H9 (cell line): ENCODE measurements at regions not wholly inside any gene's neighbourhood (a gene's known extent, or its start where the extent isn't known, plus 50 kb on each side); places are given as distances from the start of the nearest gene placed in this dataset.

Source experiments
- DNase-seq: peaks from one replicate; pipeline ENCODE4 v3.0.0-alpha.2; 2017
- H2AFZ ChIP-seq: one replicate; pipeline ENCODE4 v1.6.1; 2013; ENCODE audit warnings: mild to moderate bottlenecking, low read length, control low read depth, moderate library complexity
- H2AK5ac ChIP-seq: 2 replicates; pipeline ENCODE4 v1.6.1; 2013; ENCODE audit warnings: low read length, control low read depth, mixed read lengths; ENCODE audit not compliant: insufficient read length
- H2BK120ac ChIP-seq: one replicate; pipeline ENCODE4 v1.6.1; 2013; ENCODE audit warnings: low read depth, mild to moderate bottlenecking, low read length, control low read depth, inconsistent platforms; ENCODE audit not compliant: poor library complexity, severe bottlenecking
- H2BK12ac ChIP-seq: 2 replicates; pipeline ENCODE4 v1.6.1; 2013; ENCODE audit warnings: low read length, control low read depth, mixed read lengths, low read depth; ENCODE audit not compliant: insufficient read length
- H2BK15ac ChIP-seq: 2 replicates; pipeline ENCODE4 v1.6.1; 2013; ENCODE audit warnings: low read depth, low read length, control low read depth
- H2BK20ac ChIP-seq: one replicate; pipeline ENCODE4 v1.6.1; 2013; ENCODE audit warnings: low read depth, mild to moderate bottlenecking, low read length, control low read depth, inconsistent platforms; ENCODE audit not compliant: poor library complexity, severe bottlenecking
- H2BK5ac ChIP-seq: 2 replicates; pipeline ENCODE4 v1.6.1; 2013; ENCODE audit warnings: low read length, control low read depth, mixed read lengths; ENCODE audit not compliant: insufficient read length
- H3K14ac ChIP-seq: 2 replicates; pipeline ENCODE4 v1.6.1; 2013; ENCODE audit warnings: low read length, control low read depth; ENCODE audit not compliant: insufficient read depth
- H3K18ac ChIP-seq: 2 replicates; pipeline ENCODE4 v1.6.1; 2013; ENCODE audit warnings: low read depth, mild to moderate bottlenecking, mixed read lengths, low read length, control low read depth; ENCODE audit not compliant: insufficient read length
- H3K23ac ChIP-seq: 2 replicates; pipeline ENCODE4 v1.6.1; 2013; ENCODE audit warnings: low read length, control low read depth, mixed read lengths, low read depth; ENCODE audit not compliant: insufficient read length
- H3K23me2 ChIP-seq: 2 replicates; pipeline ENCODE4 v1.6.1; 2013; ENCODE audit warnings: low read depth, mild to moderate bottlenecking, mixed read lengths, low read length, control low read depth; ENCODE audit not compliant: insufficient read length, poor library complexity, severe bottlenecking
- H3K27ac ChIP-seq: 2 replicates; pipeline ENCODE4 v1.5.1; 2013; ENCODE audit warnings: low read length, control low read depth, mixed read lengths, low read depth; ENCODE audit not compliant: insufficient read length
- H3K27me3 ChIP-seq: 2 replicates; pipeline ENCODE4 v1.6.1; 2013; ENCODE audit warnings: low read length, control low read depth, inconsistent platforms; ENCODE audit not compliant: insufficient read depth
- H3K4ac ChIP-seq: 2 replicates; pipeline ENCODE4 v1.6.1; 2013; ENCODE audit warnings: low read depth, mild to moderate bottlenecking, control low read depth, inconsistent platforms, low read length, moderate library complexity
- H3K4me1 ChIP-seq: 2 replicates; pipeline ENCODE4 v1.6.1; 2013; ENCODE audit warnings: low read length, control low read depth, inconsistent platforms; ENCODE audit not compliant: insufficient read depth
- H3K4me2 ChIP-seq: 2 replicates; pipeline ENCODE4 v1.6.1; 2013; ENCODE audit warnings: low read length, control low read depth, mixed read lengths; ENCODE audit not compliant: insufficient read length, insufficient read depth
- H3K56ac ChIP-seq: 2 replicates; pipeline ENCODE4 v1.6.1; 2013; ENCODE audit warnings: low read depth, mild to moderate bottlenecking, mixed read lengths, low read length, control low read depth; ENCODE audit not compliant: insufficient read length
- H3K79me1 ChIP-seq: 2 replicates; pipeline ENCODE4 v1.6.1; 2013; ENCODE audit warnings: low read depth, mild to moderate bottlenecking, moderate library complexity, low read length, control low read depth, inconsistent platforms; ENCODE audit not compliant: insufficient read depth, poor library complexity, severe bottlenecking
- H3K79me2 ChIP-seq: 2 replicates; pipeline ENCODE4 v1.6.1; 2013; ENCODE audit warnings: low read length, control low read depth, inconsistent platforms; ENCODE audit not compliant: insufficient read depth
- H3K9ac ChIP-seq: 2 replicates; pipeline ENCODE4 v1.6.1; 2013; ENCODE audit warnings: low read length, control low read depth, mixed read lengths; ENCODE audit not compliant: insufficient read length; ENCODE audit errors: extremely low read depth
- H3K9me3 ChIP-seq: one replicate; pipeline ENCODE4 v1.6.1; 2013; ENCODE audit warnings: low read depth, low read length, inconsistent platforms; ENCODE audit not compliant: control insufficient read depth
- H3T11ph ChIP-seq: one replicate; pipeline ENCODE4 v1.6.1; 2013; ENCODE audit warnings: mild to moderate bottlenecking, low read length, control low read depth, inconsistent platforms
- H4K20me1 ChIP-seq: one replicate; pipeline ENCODE4 v1.6.1; 2013; ENCODE audit not compliant: control insufficient read depth, insufficient read length, insufficient read depth
- H4K5ac ChIP-seq: 2 replicates; pipeline ENCODE4 v1.6.1; 2013; ENCODE audit warnings: low read depth, mild to moderate bottlenecking, mixed read lengths, low read length, control low read depth; ENCODE audit not compliant: insufficient read length
- H4K8ac ChIP-seq: replicated peaks from 2 replicates; pipeline ENCODE4 v1.6.1; 2013; ENCODE audit warnings: low read length, control low read depth, mixed read lengths, low read depth; ENCODE audit not compliant: insufficient read length
- H4K91ac ChIP-seq: 2 replicates; pipeline ENCODE4 v1.6.1; 2013; ENCODE audit warnings: low read depth, mild to moderate bottlenecking, moderate library complexity, mixed read lengths, low read length, control low read depth; ENCODE audit not compliant: insufficient read length
- H3K27ac Mint-ChIP-seq, 3 experiments: 2 replicates in 2 of 3; 3 replicates in 1 of 3; pipeline ENCODE4 v1.8.0; 2020 to 2021; ENCODE audit warnings: mixed read lengths in 3 of 3, mild to moderate bottlenecking in 1 of 3, moderate library complexity in 1 of 3
- H3K27me3 Mint-ChIP-seq: 2 replicates; pipeline ENCODE4 v1.8.0; 2021; ENCODE audit warnings: low read depth, mild to moderate bottlenecking, moderate library complexity, mixed read lengths
- H3K36me3 Mint-ChIP-seq, 3 experiments: 2 replicates in 2 of 3; 3 replicates in 1 of 3; pipeline ENCODE4 v1.8.0; 2020 to 2021; ENCODE audit warnings: low read depth in 3 of 3, mixed read lengths in 3 of 3; ENCODE audit not compliant: insufficient read depth in 1 of 3
- H3K4me1 Mint-ChIP-seq, 2 experiments: 2 replicates each; pipeline ENCODE4 v1.8.0; 2020; ENCODE audit warnings: mixed read lengths in 2 of 2
- H3K4me3 Mint-ChIP-seq, 2 experiments: 2 replicates in 1 of 2; 3 replicates in 1 of 2; pipeline ENCODE4 v1.8.0; 2020 to 2021; ENCODE audit warnings: mild to moderate bottlenecking in 2 of 2, mixed read lengths in 2 of 2, moderate library complexity in 1 of 2
- H3K9me3 Mint-ChIP-seq, 2 experiments: 2 replicates in 1 of 2; 3 replicates in 1 of 2; pipeline ENCODE4 v1.8.0; 2020; ENCODE audit warnings: mild to moderate bottlenecking in 2 of 2, mixed read lengths in 2 of 2, moderate library complexity in 1 of 2
- CTCF ChIP-seq: fragments of 200-600 bp; sonication (generic); conservative IDR thresholded peaks from 3 replicates; pipeline ENCODE4 v1.8.0; 2021; ENCODE audit warnings: antibody characterized with exemption, mild to moderate bottlenecking
- WGBS: extraction: QIAGEN DNeasy Blood & Tissue Kit; methylation state at CpG from one replicate; pipeline ENCODE4 v1.1.7; 2013; ENCODE audit warnings: missing lambda C conversion rate, low lambda C conversion rate, mixed read lengths; ENCODE audit not compliant: insufficient read length; ENCODE audit errors: extremely low coverage; 5-methylcytosine and 5-hydroxymethylcytosine counted together

- H3K27ac ChIP-seq: no peak overlapping the region
These were observed 71.8 kb upstream of the ATL2 start for GRCh38 chr2:38448692-38449410.

More at GRCh38 chr2:38448692-38449410, 71.8 kb upstream of the ATL2 start:
- no peak overlapping the region for H3K4me3 Mint-ChIP-seq
- TF ChIP-seq CTCF: no peak
- no peak overlapping the region for H3K27ac Mint-ChIP-seq
- no peak overlapping the region for H3K23ac ChIP-seq
- H2BK12ac ChIP-seq: no peak overlapping the region
- H3K4me1 Mint-ChIP-seq: peaks cover 36 to 42% of the 10 kb centered on the region in 2 experiments
- H2BK15ac ChIP-seq: no peak overlapping the region; the same call in 1 of the 2 replicates
- H3K56ac ChIP-seq: no peak overlapping the region
- no peaks in the 10 kb centered on the region for H3K23me2 ChIP-seq
- H2BK120ac ChIP-seq: no peak overlapping the region
- H3K27me3 Mint-ChIP-seq: peaks cover 11% of the 10 kb centered on the region
- no peak overlapping the region for H4K8ac ChIP-seq
- H3K9me3 ChIP-seq: no peaks in the 10 kb centered on the region
- no peaks in the 10 kb centered on the region for H3K79me1 ChIP-seq
- H2AFZ ChIP-seq: no peak overlapping the region
- no CpG with 5 or more reads among the region's 6 CpGs for WGBS
- no peak overlapping the region for H3K4me2 ChIP-seq
- H3K9ac ChIP-seq: no peak overlapping the region
- H3K9me3 Mint-ChIP-seq: no peaks in the 10 kb centered on the region
- H3K79me2 ChIP-seq: no peaks in the 10 kb centered on the region
- no peak overlapping the region for H3K14ac ChIP-seq
- H2AK5ac ChIP-seq: no peak overlapping the region
- no peak overlapping the region for H3K18ac ChIP-seq
- H3K4ac ChIP-seq: no peak overlapping the region
- H4K91ac ChIP-seq: no peak overlapping the region
- H2BK5ac ChIP-seq: no peak overlapping the region
- H4K20me1 ChIP-seq: no peaks in the 10 kb centered on the region
- DNase-seq: no peak
- no peaks in the 10 kb centered on the region; a peak in 1 of 7 replicates for H3K36me3 Mint-ChIP-seq
- no peak overlapping the region for H4K5ac ChIP-seq
- no peak overlapping the region for H2BK20ac ChIP-seq
- no peaks in the 10 kb centered on the region for H3K27me3 ChIP-seq
- no peak overlapping the region for H3T11ph ChIP-seq
- H3K4me1 ChIP-seq: peaks cover 7% of the 10 kb centered on the region
